Activated effector memory CD4-positive, alpha-beta T cell treated with anti-CD3 and anti-CD28 coated beads, Interleukin-2, amount 50 U/mL, for 16 hours (primary cell): ENCODE measurements at regions not wholly inside any gene's neighbourhood (a gene's known extent, or its start where the extent isn't known, plus 50 kb on each side); places are given as distances from the start of the nearest gene placed in this dataset.

Experiments
- DNase-seq: peaks from one replicate; pipeline ENCODE4 v3.0.0-alpha.2; 2020

- DNase-seq: no peak
These were observed 97.4 kb upstream of the THY1 start for GRCh38 chr11:119520400-119520799.

- no peak for DNase-seq
These were observed 96.8 kb upstream of the THY1 start for GRCh38 chr11:119519796-119520195.

- DNase-seq: no peak
These were observed 96.1 kb upstream of the THY1 start for GRCh38 chr11:119518746-119519730.

GRCh38 chr11:119515771-119516400, 92.9 kb upstream of the THY1 start:
- DNase-seq: no peak

GRCh38 chr11:119513806-119514170, 90.8 kb upstream of the THY1 start:
- no peak for DNase-seq

GRCh38 chr11:119513131-119513805, 90.3 kb upstream of the THY1 start:
- no peak for DNase-seq

GRCh38 chr11:119512369-119512768, 89.4 kb upstream of the THY1 start:
- no peak for DNase-seq

GRCh38 chr11:119511614-119512306, 88.8 kb upstream of the THY1 start:
- DNase-seq: no peak

GRCh38 chr11:119509969-119510401, 87.0 kb upstream of the THY1 start:
- no peak for DNase-seq

GRCh38 chr11:119509282-119509841, 86.4 kb upstream of the THY1 start:
- no peak for DNase-seq

GRCh38 chr11:119506436-119506835, 83.5 kb upstream of the THY1 start:
- no peak for DNase-seq

GRCh38 chr11:119505861-119506260, 82.9 kb upstream of the THY1 start:
- no peak for DNase-seq

GRCh38 chr11:119505071-119505470, 82.1 kb upstream of the THY1 start:
- no peak for DNase-seq

GRCh38 chr11:119504371-119504770, 81.4 kb upstream of the THY1 start:
- no peak for DNase-seq

- DNase-seq: no peak
These were observed 78.9 kb upstream of the THY1 start for GRCh38 chr11:119501777-119502405.

GRCh38 chr11:119497717-119498116, 74.7 kb upstream of the THY1 start:
- no peak for DNase-seq

- DNase-seq: no peak
These were observed 74.0 kb upstream of the THY1 start for GRCh38 chr11:119496997-119497396.

GRCh38 chr11:119496469-119496868, 73.5 kb upstream of the THY1 start:
- DNase-seq: no peak

- no peak for DNase-seq
These were observed 70.7 kb upstream of the THY1 start for GRCh38 chr11:119493712-119494111.

- DNase-seq: no peak
These were observed 69.0 kb upstream of the THY1 start for GRCh38 chr11:119491753-119492510.

- peak; percentile 41 for DNase-seq
These were observed 67.5 kb upstream of the THY1 start for GRCh38 chr11:119490253-119491006.
